ENCODE measurements at regions not wholly inside any gene's neighbourhood (a gene's known extent, or its start where the extent isn't known, plus 50 kb on each side); places are given as distances from the start of the nearest gene placed in this dataset.

DNA sequence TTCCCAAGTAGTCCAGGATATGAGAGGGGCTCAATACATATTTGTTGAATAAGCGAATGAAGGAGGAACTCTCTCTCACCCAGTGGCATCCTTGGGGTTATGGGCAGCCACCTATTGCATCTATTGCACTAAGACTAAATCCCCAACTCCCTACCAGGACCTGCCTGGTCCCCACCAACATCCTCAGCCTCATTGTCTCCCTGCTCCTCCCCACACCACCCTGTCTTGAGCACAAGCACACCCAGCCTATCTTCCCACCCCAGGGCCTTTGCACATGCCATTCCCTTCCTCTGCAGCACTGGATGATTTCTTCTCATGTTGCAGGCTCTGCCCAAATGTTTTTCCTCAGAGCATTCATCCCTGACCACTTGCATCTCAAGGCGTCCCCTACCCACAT lies 133.8 kb downstream of the BARX1 start:
- H3K27ac ChIP-seq, result no peak overlapping the region
- no peaks in the 10 kb centered on the region for H3K27me3 ChIP-seq (replicated peaks; ENCODE audit: insufficient read depth)
- no peaks in the 10 kb centered on the region for H3K36me3 ChIP-seq
- DNase-seq (ENCODE audit: low spot score), result no peak
- ATAC-seq (ENCODE audit: insufficient number of reproducible peaks, low FRiP score, low read depth), result no peak
- no peak overlapping the region for H3K4me3 ChIP-seq
- no peaks in the 10 kb centered on the region for H3K4me1 ChIP-seq (ENCODE audit: control insufficient read depth in 1 of 2, low read depth in 2 of 2)
- no peaks in the 10 kb centered on the region for H3K9me3 ChIP-seq
- TF ChIP-seq, protein P1, sequence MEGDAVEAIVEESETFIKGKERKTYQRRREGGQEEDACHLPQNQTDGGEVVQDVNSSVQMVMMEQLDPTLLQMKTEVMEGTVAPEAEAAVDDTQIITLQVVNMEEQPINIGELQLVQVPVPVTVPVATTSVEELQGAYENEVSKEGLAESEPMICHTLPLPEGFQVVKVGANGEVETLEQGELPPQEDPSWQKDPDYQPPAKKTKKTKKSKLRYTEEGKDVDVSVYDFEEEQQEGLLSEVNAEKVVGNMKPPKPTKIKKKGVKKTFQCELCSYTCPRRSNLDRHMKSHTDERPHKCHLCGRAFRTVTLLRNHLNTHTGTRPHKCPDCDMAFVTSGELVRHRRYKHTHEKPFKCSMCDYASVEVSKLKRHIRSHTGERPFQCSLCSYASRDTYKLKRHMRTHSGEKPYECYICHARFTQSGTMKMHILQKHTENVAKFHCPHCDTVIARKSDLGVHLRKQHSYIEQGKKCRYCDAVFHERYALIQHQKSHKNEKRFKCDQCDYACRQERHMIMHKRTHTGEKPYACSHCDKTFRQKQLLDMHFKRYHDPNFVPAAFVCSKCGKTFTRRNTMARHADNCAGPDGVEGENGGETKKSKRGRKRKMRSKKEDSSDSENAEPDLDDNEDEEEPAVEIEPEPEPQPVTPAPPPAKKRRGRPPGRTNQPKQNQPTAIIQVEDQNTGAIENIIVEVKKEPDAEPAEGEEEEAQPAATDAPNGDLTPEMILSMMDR (IDR thresholded peaks at IDR 0.05), result no peak

DNA sequence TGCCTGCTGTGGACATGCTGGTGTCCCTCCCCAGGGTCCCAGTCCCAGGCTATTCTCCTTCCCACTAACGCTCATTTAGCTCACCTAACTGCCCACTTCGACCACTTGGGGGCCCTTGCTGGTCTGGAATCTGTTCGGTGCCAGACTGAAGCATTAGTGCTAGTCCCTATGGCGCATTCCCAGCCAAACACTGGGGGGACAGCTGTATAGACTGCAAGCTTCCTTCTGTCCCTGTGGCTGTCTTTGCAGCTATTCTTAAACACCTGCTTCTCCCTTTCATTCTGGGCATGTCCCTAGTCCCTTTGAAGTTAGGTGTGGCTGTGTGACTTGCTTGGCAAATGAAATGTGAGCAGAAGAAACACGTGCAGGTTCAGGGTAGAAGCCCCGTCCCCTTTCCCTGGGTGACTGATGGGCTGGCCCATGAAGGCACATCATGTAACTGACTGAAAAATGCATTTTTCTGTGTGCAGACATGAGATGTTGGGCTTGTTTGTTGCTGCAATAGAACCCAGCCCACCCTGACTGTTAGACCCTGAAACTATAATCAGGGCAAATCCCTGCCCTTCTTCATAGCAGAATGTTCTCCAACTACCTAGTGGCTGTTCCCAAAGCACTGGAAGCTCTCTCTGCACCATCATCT lies 134.4 kb downstream of the BARX1 start:
- TF ChIP-seq, protein P1 (IDR thresholded peaks at IDR 0.05), result no peak
- ATAC-seq (ENCODE audit: insufficient number of reproducible peaks, low FRiP score, low read depth) (no peak), DNase-seq (ENCODE audit: low spot score) (no peak)
- Histone ChIP-seq H3K27me3 (replicated peaks; ENCODE audit: insufficient read depth) (no peaks in the 10 kb centered on the region), H3K9me3 (no peaks in the 10 kb centered on the region), H3K36me3 (no peaks in the 10 kb centered on the region), H3K4me3 (no peak overlapping the region), H3K4me1 (ENCODE audit: control insufficient read depth in 1 of 2, low read depth in 2 of 2) (no peaks in the 10 kb centered on the region), H3K27ac (no peak overlapping the region)

DNA sequence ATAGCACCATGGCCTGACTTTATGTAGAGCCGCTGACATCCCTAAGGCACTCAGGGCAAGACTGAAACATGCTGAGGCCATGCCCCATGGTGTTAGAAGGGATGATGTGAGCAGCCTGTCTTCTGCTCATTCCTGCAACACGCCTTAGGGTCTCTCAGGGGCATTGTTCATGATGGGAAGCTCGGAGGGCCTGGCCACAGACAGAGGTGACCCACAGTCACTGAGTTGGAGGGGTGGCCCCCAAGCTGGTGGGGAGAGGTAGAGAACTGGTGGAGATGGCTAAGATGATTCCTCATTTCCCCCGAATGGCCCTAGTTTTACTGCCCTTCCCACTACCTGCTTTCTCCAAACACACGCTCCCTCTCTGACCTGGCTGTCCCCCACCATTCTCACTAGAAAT lies 135.2 kb downstream of the BARX1 start:
- H3K4me1 ChIP-seq (ENCODE audit: control insufficient read depth in 1 of 2, low read depth in 2 of 2), result no peaks in the 10 kb centered on the region
- ATAC-seq (ENCODE audit: insufficient number of reproducible peaks, low FRiP score, low read depth), result no peak
- no peaks in the 10 kb centered on the region for H3K36me3 ChIP-seq
- TF ChIP-seq, protein P1 (IDR thresholded peaks at IDR 0.05), result no peak
- DNase-seq (ENCODE audit: low spot score), result no peak
- no peak overlapping the region for H3K4me3 ChIP-seq
- no peaks in the 10 kb centered on the region for H3K9me3 ChIP-seq
- no peaks in the 10 kb centered on the region for H3K27me3 ChIP-seq (replicated peaks; ENCODE audit: insufficient read depth)
- no peak overlapping the region for H3K27ac ChIP-seq

DNA sequence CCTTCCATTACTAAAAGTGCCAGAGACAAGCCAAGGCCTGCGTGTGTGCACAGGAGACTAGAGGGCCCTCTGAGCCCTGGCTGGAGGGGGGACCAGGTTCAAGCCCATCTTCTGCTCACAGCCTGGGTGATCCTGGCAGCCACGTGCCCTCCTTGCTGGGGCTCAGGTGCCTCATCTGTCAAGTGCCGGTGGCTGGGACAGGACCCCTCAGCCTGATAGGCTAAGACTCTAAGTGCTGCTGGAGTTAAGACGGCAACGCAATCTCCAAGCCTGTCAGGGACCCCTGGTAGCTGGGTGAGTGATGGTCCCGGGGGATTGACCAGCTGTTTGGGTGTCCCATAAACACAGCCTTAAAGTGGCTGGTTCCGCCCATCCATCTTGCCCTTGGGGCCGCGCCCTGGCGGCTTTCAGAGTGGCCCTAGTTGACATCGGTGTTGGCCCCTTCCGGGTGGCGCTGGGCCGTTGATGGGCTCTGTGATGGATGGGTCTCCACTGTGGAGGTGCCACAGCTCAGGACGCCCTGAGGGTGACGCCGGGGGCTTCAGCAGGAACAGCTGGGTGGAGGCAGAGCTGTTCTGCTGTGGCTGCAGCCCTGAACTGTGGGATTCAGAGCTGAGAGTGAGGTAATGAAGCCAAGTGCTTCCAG lies 136.2 kb downstream of the BARX1 start:
- Histone ChIP-seq H3K36me3 (no peaks in the 10 kb centered on the region), H3K27ac (no peak overlapping the region), H3K27me3 (replicated peaks; ENCODE audit: insufficient read depth) (no peaks in the 10 kb centered on the region), H3K4me3 (no peak overlapping the region), H3K4me1 (ENCODE audit: control insufficient read depth in 1 of 2, low read depth in 2 of 2) (no peaks in the 10 kb centered on the region), H3K9me3 (no peaks in the 10 kb centered on the region)
- TF ChIP-seq, protein P1 (IDR thresholded peaks at IDR 0.05), result no peak
- DNase-seq (ENCODE audit: low spot score) (no peak), ATAC-seq (ENCODE audit: insufficient number of reproducible peaks, low FRiP score, low read depth) (no peak)

DNA sequence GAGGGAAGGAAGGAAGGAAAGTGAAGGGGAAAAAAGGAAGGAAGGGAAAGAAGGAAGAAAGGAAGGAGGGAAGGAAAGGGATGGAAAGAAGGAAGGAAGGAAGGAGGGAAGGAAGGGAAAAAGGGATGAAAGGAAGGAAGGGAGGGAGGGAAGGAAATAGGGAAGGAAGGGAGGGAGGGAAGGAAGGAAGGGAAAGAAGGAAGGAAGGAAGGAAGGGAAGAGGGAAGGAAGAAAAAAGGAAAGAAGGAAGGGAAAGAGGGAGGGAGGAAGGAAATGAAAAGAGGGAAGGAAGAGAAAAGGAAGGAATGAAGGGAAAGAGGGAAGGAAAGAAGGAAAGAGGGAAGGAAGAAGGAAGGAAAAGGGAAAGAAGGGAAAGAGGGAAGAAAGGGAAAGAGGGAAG lies 136.9 kb downstream of the BARX1 start:
- no peaks in the 10 kb centered on the region for H3K9me3 ChIP-seq
- H3K36me3 ChIP-seq, result no peaks in the 10 kb centered on the region
- H3K27ac ChIP-seq, result no peak overlapping the region
- DNase-seq (ENCODE audit: low spot score) (no peak), ATAC-seq (ENCODE audit: insufficient number of reproducible peaks, low FRiP score, low read depth) (no peak)
- H3K4me1 ChIP-seq (ENCODE audit: control insufficient read depth in 1 of 2, low read depth in 2 of 2), result no peaks in the 10 kb centered on the region
- H3K4me3 ChIP-seq, result no peak overlapping the region
- no peaks in the 10 kb centered on the region for H3K27me3 ChIP-seq (replicated peaks; ENCODE audit: insufficient read depth)
- TF ChIP-seq, protein P1 (IDR thresholded peaks at IDR 0.05), result no peak
